HCT116 (cell line): ENCODE measurements at regions not wholly inside any gene's neighbourhood (a gene's known extent, or its start where the extent isn't known, plus 50 kb on each side); places are given as distances from the start of the nearest gene placed in this dataset.

ENCODE experiments used
- CTCF ChIP-seq, 3 experiments: fragments of 200-600 bp in 1 of 3; sonication (generic) in 1 of 3; IDR thresholded peaks in 2 of 3; conservative IDR thresholded peaks in 1 of 3; 2 replicates each; pipeline ENCODE4 v1.5.1; 2012 to 2017; ENCODE audit warnings: low read depth in 2 of 3, low read length in 2 of 3, antibody characterized with exemption in 1 of 3, borderline replicate concordance in 1 of 3, control low read depth in 1 of 3, mild to moderate bottlenecking in 1 of 3, mixed read lengths in 1 of 3, mixed run types in 1 of 3, moderate library complexity in 1 of 3; ENCODE audit not compliant: insufficient read depth in 1 of 3
- SIN3A ChIP-seq: IDR thresholded peaks from 2 replicates; pipeline ENCODE4 v1.6.1; 2012; ENCODE audit warnings: low read depth
- YY1 ChIP-seq: IDR thresholded peaks from 2 replicates; pipeline ENCODE4 v1.6.1; 2011; ENCODE audit warnings: low read length, low read depth, moderate library complexity, mild to moderate bottlenecking; ENCODE audit not compliant: insufficient replicate concordance; ENCODE audit errors: extremely low read depth

GRCh38 chr12:127257366-127257935 is 1009.5 kb upstream of the TMEM132C start:
- TF ChIP-seq SIN3A, result no peak
- no peak for TF ChIP-seq YY1
- TF ChIP-seq CTCF (IDR thresholded peaks at IDR 0.05 in 2 of 3, conservative IDR thresholded peaks at IDR 0.05 in 1 of 3; ENCODE audit: borderline replicate concordance in 1 of 3, insufficient read depth in 1 of 3, low read depth in 2 of 3, low read length in 2 of 3), result no peak
